ENCODE measurements at regions not wholly inside any gene's neighbourhood (a gene's known extent, or its start where the extent isn't known, plus 50 kb on each side); places are given as distances from the start of the nearest gene placed in this dataset.

- H3K27ac ChIP-seq (ENCODE audit: low read depth, low read length) = no peak overlapping the region
- H3K79me2 ChIP-seq (ENCODE audit: insufficient read depth, low read length) = no peaks in the 10 kb centered on the region
- H3K36me3 ChIP-seq (ENCODE audit: low read length) = no peaks in the 10 kb centered on the region
- no peaks in the 10 kb centered on the region for H3K27me3 ChIP-seq (ENCODE audit: low read length)
- no peak overlapping the region for H3K9ac ChIP-seq (ENCODE audit: low read length)
- no peaks in the 10 kb centered on the region for H3F3A ChIP-seq (ENCODE audit: insufficient read depth)
- H3K4me3 ChIP-seq (ENCODE audit: insufficient read depth, low read length, poor library complexity, severe bottlenecking) = no peak overlapping the region
- H3K9me2 ChIP-seq (replicated peaks; ENCODE audit: insufficient read depth, low read length) = no peaks in the 10 kb centered on the region
- H4K20me1 ChIP-seq (ENCODE audit: low read depth, low read length) = no peaks in the 10 kb centered on the region
- no peak for TF ChIP-seq EZH2phosphoT487 (conservative IDR thresholded peaks at IDR 0.05; ENCODE audit: low read length)
- no peak for TF ChIP-seq CTCF (IDR thresholded peaks at IDR 0.05; ENCODE audit: insufficient read depth, low read length, poor library complexity, severe bottlenecking)
- H3K9me3 ChIP-seq (ENCODE audit: insufficient read depth, low read length) = no peaks in the 10 kb centered on the region
- H2AFZ ChIP-seq (ENCODE audit: low read depth, low read length, severe bottlenecking) = no peak overlapping the region
- H3K4me2 ChIP-seq (ENCODE audit: low read depth, low read length, poor library complexity, severe bottlenecking) = no peak overlapping the region
Measured at GRCh38 chr2:180583441-180584140, 396.8 kb upstream of the UBE2E3 start.

DNA sequence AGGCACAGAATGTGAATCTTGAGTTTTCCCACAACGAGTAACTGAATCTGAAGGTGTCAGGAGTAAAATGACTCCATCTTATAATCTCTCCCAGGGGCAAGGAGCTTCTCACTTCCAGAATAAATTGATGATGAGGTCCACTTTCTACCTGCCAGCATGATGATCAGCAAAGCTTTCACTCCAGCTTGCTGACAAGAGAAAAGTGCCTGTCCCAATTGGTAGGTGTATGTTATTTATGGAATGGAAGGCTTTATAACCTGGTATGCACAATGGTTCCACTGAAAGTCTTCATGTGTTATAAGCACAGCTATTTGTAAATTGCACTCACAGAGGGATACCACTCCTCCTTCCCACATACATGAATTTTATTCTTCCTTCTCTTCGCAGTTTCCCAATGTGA is 401.0 kb upstream of the UBE2E3 start:
- TF ChIP-seq EZH2phosphoT487 (conservative IDR thresholded peaks at IDR 0.05; ENCODE audit: low read length) (no peak), CTCF (IDR thresholded peaks at IDR 0.05; ENCODE audit: insufficient read depth, low read length, poor library complexity, severe bottlenecking) (no peak)
- Histone ChIP-seq H4K20me1 (ENCODE audit: low read depth, low read length) (no peaks in the 10 kb centered on the region), H3K9me2 (replicated peaks; ENCODE audit: insufficient read depth, low read length) (no peaks in the 10 kb centered on the region), H3K9me3 (ENCODE audit: insufficient read depth, low read length) (no peaks in the 10 kb centered on the region), H3K36me3 (ENCODE audit: low read length) (no peaks in the 10 kb centered on the region), H3K4me3 (ENCODE audit: insufficient read depth, low read length, poor library complexity, severe bottlenecking) (no peak overlapping the region), H3K4me2 (ENCODE audit: low read depth, low read length, poor library complexity, severe bottlenecking) (no peak overlapping the region), H3K79me2 (ENCODE audit: insufficient read depth, low read length) (no peaks in the 10 kb centered on the region), H3K27ac (ENCODE audit: low read depth, low read length) (no peak overlapping the region), H3F3A (ENCODE audit: insufficient read depth) (no peaks in the 10 kb centered on the region), H2AFZ (ENCODE audit: low read depth, low read length, severe bottlenecking) (no peak overlapping the region), H3K27me3 (ENCODE audit: low read length) (no peaks in the 10 kb centered on the region), H3K9ac (ENCODE audit: low read length) (no peak overlapping the region)

DNA sequence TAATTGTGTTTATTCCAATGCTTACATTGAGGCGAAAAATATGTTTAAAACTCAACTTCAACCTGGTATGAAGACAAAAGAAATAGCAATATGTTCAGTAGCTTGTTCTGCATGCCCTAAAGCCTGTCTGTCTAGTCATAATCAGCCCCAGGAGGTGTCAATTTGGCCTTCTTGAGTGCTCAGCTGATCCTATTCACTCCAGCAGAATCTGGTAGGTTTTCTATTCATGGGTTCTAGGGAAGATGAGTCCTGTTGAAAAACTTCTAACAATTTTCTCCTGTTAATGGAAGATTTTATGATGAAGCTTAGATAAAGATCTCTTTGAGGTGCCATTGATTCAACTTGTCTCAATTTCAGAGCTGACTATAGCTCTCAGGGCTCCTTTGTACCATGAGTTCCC is 402.0 kb upstream of the UBE2E3 start:
- H3K9ac ChIP-seq (ENCODE audit: low read length) = no peak overlapping the region
- no peaks in the 10 kb centered on the region for H3K79me2 ChIP-seq (ENCODE audit: insufficient read depth, low read length)
- H2AFZ ChIP-seq (ENCODE audit: low read depth, low read length, severe bottlenecking) = no peak overlapping the region
- H3K4me3 ChIP-seq (ENCODE audit: insufficient read depth, low read length, poor library complexity, severe bottlenecking) = no peak overlapping the region
- H4K20me1 ChIP-seq (ENCODE audit: low read depth, low read length) = no peaks in the 10 kb centered on the region
- H3K9me3 ChIP-seq (ENCODE audit: insufficient read depth, low read length) = no peaks in the 10 kb centered on the region
- no peaks in the 10 kb centered on the region for H3K36me3 ChIP-seq (ENCODE audit: low read length)
- no peaks in the 10 kb centered on the region for H3K9me2 ChIP-seq (replicated peaks; ENCODE audit: insufficient read depth, low read length)
- H3K4me2 ChIP-seq (ENCODE audit: low read depth, low read length, poor library complexity, severe bottlenecking) = no peak overlapping the region
- no peaks in the 10 kb centered on the region for H3K27me3 ChIP-seq (ENCODE audit: low read length)
- H3F3A ChIP-seq (ENCODE audit: insufficient read depth) = no peaks in the 10 kb centered on the region
- no peak overlapping the region for H3K27ac ChIP-seq (ENCODE audit: low read depth, low read length)
- TF ChIP-seq EZH2phosphoT487 (conservative IDR thresholded peaks at IDR 0.05; ENCODE audit: low read length) = no peak

- Histone ChIP-seq H3K9me3 (ENCODE audit: insufficient read depth, low read length) (no peaks in the 10 kb centered on the region), H3K4me2 (ENCODE audit: low read depth, low read length, poor library complexity, severe bottlenecking) (no peak overlapping the region), H3K36me3 (ENCODE audit: low read length) (no peaks in the 10 kb centered on the region)
Measured at GRCh38 chr2:180577567-180577966, 402.8 kb upstream of the UBE2E3 start.

More at GRCh38 chr2:180577567-180577966, 402.8 kb upstream of the UBE2E3 start:
- no peaks in the 10 kb centered on the region for H4K20me1 ChIP-seq (ENCODE audit: low read depth, low read length)
- H3F3A ChIP-seq (ENCODE audit: insufficient read depth) = no peaks in the 10 kb centered on the region
- H3K4me3 ChIP-seq (ENCODE audit: insufficient read depth, low read length, poor library complexity, severe bottlenecking) = no peak overlapping the region
- H3K79me2 ChIP-seq (ENCODE audit: insufficient read depth, low read length) = no peaks in the 10 kb centered on the region
- H3K9ac ChIP-seq (ENCODE audit: low read length) = no peak overlapping the region
- H3K9me2 ChIP-seq (replicated peaks; ENCODE audit: insufficient read depth, low read length) = no peaks in the 10 kb centered on the region
- no peak overlapping the region for H2AFZ ChIP-seq (ENCODE audit: low read depth, low read length, severe bottlenecking)
- TF ChIP-seq EZH2phosphoT487 (conservative IDR thresholded peaks at IDR 0.05; ENCODE audit: low read length) (no peak), CTCF (IDR thresholded peaks at IDR 0.05; ENCODE audit: insufficient read depth, low read length, poor library complexity, severe bottlenecking) (no peak)
- H3K27me3 ChIP-seq (ENCODE audit: low read length) = no peaks in the 10 kb centered on the region
- H3K27ac ChIP-seq (ENCODE audit: low read depth, low read length) = no peak overlapping the region

Data from SU-DHL-6 (cell line).